ENCODE measurements at regions not wholly inside any gene's neighbourhood (a gene's known extent, or its start where the extent isn't known, plus 50 kb on each side); places are given as distances from the start of the nearest gene placed in this dataset.

- TF ChIP-seq EZH2phosphoT487 (conservative IDR thresholded peaks at IDR 0.05; ENCODE audit: low read length) (no peak), CTCF (IDR thresholded peaks at IDR 0.05; ENCODE audit: insufficient read depth, low read length, poor library complexity, severe bottlenecking) (no peak)
- Histone ChIP-seq H3K4me3 (ENCODE audit: insufficient read depth, low read length, poor library complexity, severe bottlenecking) (no peak overlapping the region), H3K27me3 (ENCODE audit: low read length) (no peaks in the 10 kb centered on the region), H3K27ac (ENCODE audit: low read depth, low read length) (no peak overlapping the region), H3K36me3 (ENCODE audit: low read length) (no peaks in the 10 kb centered on the region), H3K9me2 (replicated peaks; ENCODE audit: insufficient read depth, low read length) (no peaks in the 10 kb centered on the region), H3K79me2 (ENCODE audit: insufficient read depth, low read length) (no peaks in the 10 kb centered on the region), H2AFZ (ENCODE audit: low read depth, low read length, severe bottlenecking) (no peak overlapping the region), H3F3A (ENCODE audit: insufficient read depth) (no peaks in the 10 kb centered on the region), H4K20me1 (ENCODE audit: low read depth, low read length) (no peaks in the 10 kb centered on the region), H3K9me3 (ENCODE audit: insufficient read depth, low read length) (no peaks in the 10 kb centered on the region), H3K9ac (ENCODE audit: low read length) (no peak overlapping the region), H3K4me2 (ENCODE audit: low read depth, low read length, poor library complexity, severe bottlenecking) (no peak overlapping the region)
These were observed 89.6 kb upstream of the FAM9A start for GRCh38 chrX:8890794-8891193.

- H3K36me3 ChIP-seq (ENCODE audit: low read length), result no peaks in the 10 kb centered on the region
- H3K9me2 ChIP-seq (replicated peaks; ENCODE audit: insufficient read depth, low read length), result no peaks in the 10 kb centered on the region
- H3K27me3 ChIP-seq (ENCODE audit: low read length), result no peaks in the 10 kb centered on the region
- no peaks in the 10 kb centered on the region for H4K20me1 ChIP-seq (ENCODE audit: low read depth, low read length)
- no peaks in the 10 kb centered on the region for H3K79me2 ChIP-seq (ENCODE audit: insufficient read depth, low read length)
- no peaks in the 10 kb centered on the region for H3F3A ChIP-seq (ENCODE audit: insufficient read depth)
- H2AFZ ChIP-seq (ENCODE audit: low read depth, low read length, severe bottlenecking), result no peak overlapping the region
- no peaks in the 10 kb centered on the region for H3K9me3 ChIP-seq (ENCODE audit: insufficient read depth, low read length)
- H3K9ac ChIP-seq (ENCODE audit: low read length), result no peak overlapping the region
- H3K4me3 ChIP-seq (ENCODE audit: insufficient read depth, low read length, poor library complexity, severe bottlenecking), result no peak overlapping the region
- TF ChIP-seq CTCF (IDR thresholded peaks at IDR 0.05; ENCODE audit: insufficient read depth, low read length, poor library complexity, severe bottlenecking) (no peak), EZH2phosphoT487 (conservative IDR thresholded peaks at IDR 0.05; ENCODE audit: low read length) (no peak)
- no peak overlapping the region for H3K27ac ChIP-seq (ENCODE audit: low read depth, low read length)
- no peak overlapping the region for H3K4me2 ChIP-seq (ENCODE audit: low read depth, low read length, poor library complexity, severe bottlenecking)
These were observed 85.8 kb upstream of the FAM9A start for GRCh38 chrX:8887004-8887403.

DNA sequence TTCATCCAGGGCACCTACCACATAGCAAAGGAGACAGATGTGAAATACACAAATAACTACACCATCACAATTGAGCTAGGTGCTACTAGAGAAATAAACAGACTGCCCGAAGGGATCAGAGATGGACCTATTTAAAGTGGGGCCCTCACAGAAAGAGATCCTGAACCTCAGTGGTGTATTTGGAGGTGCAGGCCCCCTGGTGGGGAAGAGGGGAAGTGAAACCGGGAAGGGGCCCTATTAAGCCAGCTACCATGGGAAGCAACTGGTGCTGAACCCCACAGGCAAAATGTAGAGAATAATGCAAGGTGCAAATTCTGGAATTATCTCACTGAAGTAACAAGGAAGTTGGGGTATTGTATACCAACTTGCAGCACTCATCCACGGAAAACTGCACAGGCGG, 78.6 kb upstream of the FAM9A start:
- H3K4me3 ChIP-seq (ENCODE audit: insufficient read depth, low read length, poor library complexity, severe bottlenecking), result no peak overlapping the region
- H3K27ac ChIP-seq (ENCODE audit: low read depth, low read length), result no peak overlapping the region
- H3K27me3 ChIP-seq (ENCODE audit: low read length), result no peaks in the 10 kb centered on the region
- no peak for TF ChIP-seq EZH2phosphoT487 (conservative IDR thresholded peaks at IDR 0.05; ENCODE audit: low read length)
- peak; percentile 50 for TF ChIP-seq CTCF (IDR thresholded peaks at IDR 0.05; ENCODE audit: insufficient read depth, low read length, poor library complexity, severe bottlenecking)
- H3F3A ChIP-seq (ENCODE audit: insufficient read depth), result no peaks in the 10 kb centered on the region
- no peak overlapping the region for H2AFZ ChIP-seq (ENCODE audit: low read depth, low read length, severe bottlenecking)
- H3K79me2 ChIP-seq (ENCODE audit: insufficient read depth, low read length), result no peaks in the 10 kb centered on the region
- H3K9me2 ChIP-seq (replicated peaks; ENCODE audit: insufficient read depth, low read length), result no peaks in the 10 kb centered on the region
- no peaks in the 10 kb centered on the region for H3K36me3 ChIP-seq (ENCODE audit: low read length)
- no peak overlapping the region for H3K9ac ChIP-seq (ENCODE audit: low read length)
- H3K4me2 ChIP-seq (ENCODE audit: low read depth, low read length, poor library complexity, severe bottlenecking), result no peak overlapping the region
- no peaks in the 10 kb centered on the region for H4K20me1 ChIP-seq (ENCODE audit: low read depth, low read length)
- no peaks in the 10 kb centered on the region for H3K9me3 ChIP-seq (ENCODE audit: insufficient read depth, low read length)

- H3K9me2 ChIP-seq (replicated peaks; ENCODE audit: insufficient read depth, low read length), result no peaks in the 10 kb centered on the region
- TF ChIP-seq EZH2phosphoT487 (conservative IDR thresholded peaks at IDR 0.05; ENCODE audit: low read length), result no peak
- no peak for TF ChIP-seq CTCF (IDR thresholded peaks at IDR 0.05; ENCODE audit: insufficient read depth, low read length, poor library complexity, severe bottlenecking)
- no peaks in the 10 kb centered on the region for H3K79me2 ChIP-seq (ENCODE audit: insufficient read depth, low read length)
- no peak overlapping the region for H3K4me2 ChIP-seq (ENCODE audit: low read depth, low read length, poor library complexity, severe bottlenecking)
- no peaks in the 10 kb centered on the region for H3F3A ChIP-seq (ENCODE audit: insufficient read depth)
- H3K36me3 ChIP-seq (ENCODE audit: low read length), result no peaks in the 10 kb centered on the region
- no peak overlapping the region for H3K4me3 ChIP-seq (ENCODE audit: insufficient read depth, low read length, poor library complexity, severe bottlenecking)
- H4K20me1 ChIP-seq (ENCODE audit: low read depth, low read length), result no peaks in the 10 kb centered on the region
- no peak overlapping the region for H3K27ac ChIP-seq (ENCODE audit: low read depth, low read length)
- no peaks in the 10 kb centered on the region for H3K9me3 ChIP-seq (ENCODE audit: insufficient read depth, low read length)
- H3K9ac ChIP-seq (ENCODE audit: low read length), result no peak overlapping the region
- no peaks in the 10 kb centered on the region for H3K27me3 ChIP-seq (ENCODE audit: low read length)
- H2AFZ ChIP-seq (ENCODE audit: low read depth, low read length, severe bottlenecking), result no peak overlapping the region
These were observed 72.8 kb upstream of the FAM9A start for GRCh38 chrX:8873956-8874355.
